GM23338 (cell line): ENCODE measurements at regions not wholly inside any gene's neighbourhood (a gene's known extent, or its start where the extent isn't known, plus 50 kb on each side); places are given as distances from the start of the nearest gene placed in this dataset.

ENCODE experiments used
- ATAC-seq: fragments of 200-7000 bp; cut with Tn5 transposase; 3 replicates; pipeline ENCODE4 v1.9.1; 2020
- DNase-seq: peaks from one replicate; pipeline ENCODE4 v3.0.0-alpha.2; 2015; ENCODE audit warnings: low spot score
- H2AFZ ChIP-seq: fragments of 200-600 bp; sonication (generic); 2 replicates; pipeline ENCODE4 v1.8.0; 2016; ENCODE audit warnings: antibody characterized with exemption, mild to moderate bottlenecking, moderate library complexity
- H3F3A ChIP-seq: fragments of 200-600 bp; sonication (generic); replicated peaks from 2 replicates; pipeline ENCODE4 v1.8.0; 2017; ENCODE audit warnings: antibody characterized with exemption, mixed run types, low read depth
- H3K27ac ChIP-seq: fragments of 200-600 bp; sonication (generic); 2 replicates; pipeline ENCODE4 v1.6.1; 2016; ENCODE audit warnings: low read depth
- H3K27me3 ChIP-seq: fragments of 200-600 bp; sonication (generic); 2 replicates; pipeline ENCODE4 v1.8.0; 2016; ENCODE audit warnings: mild to moderate bottlenecking, mixed run types, moderate library complexity; ENCODE audit not compliant: insufficient read depth
- H3K36me3 ChIP-seq: fragments of 200-600 bp; sonication (generic); 2 replicates; pipeline ENCODE4 v1.8.0; 2016; ENCODE audit warnings: mild to moderate bottlenecking; ENCODE audit not compliant: insufficient read depth
- H3K4me1 ChIP-seq: fragments of 200-600 bp; sonication (generic); 2 replicates; pipeline ENCODE4 v1.8.0; 2016; ENCODE audit warnings: mild to moderate bottlenecking, moderate library complexity; ENCODE audit not compliant: insufficient read depth
- H3K4me2 ChIP-seq: fragments of 200-600 bp; sonication (generic); 2 replicates; pipeline ENCODE4 v1.7.1; 2017; ENCODE audit warnings: mixed run types
- H3K4me3 ChIP-seq: fragments of 200-600 bp; sonication (generic); 2 replicates; pipeline ENCODE4 v1.6.1; 2016; ENCODE audit warnings: mixed run types
- H3K79me2 ChIP-seq: fragments of 200-600 bp; sonication (generic); replicated peaks from 2 replicates; pipeline ENCODE4 v1.8.0; 2017; ENCODE audit warnings: mild to moderate bottlenecking; ENCODE audit not compliant: insufficient read depth
- H3K9me2 ChIP-seq: fragments of 200-600 bp; sonication (generic); 2 replicates; pipeline ENCODE4 v1.8.0; 2017; ENCODE audit not compliant: insufficient read depth
- H4K20me1 ChIP-seq: fragments of 200-600 bp; sonication (generic); replicated peaks from 2 replicates; pipeline ENCODE4 v1.8.0; 2017; ENCODE audit warnings: mild to moderate bottlenecking; ENCODE audit not compliant: insufficient read depth
- H3K27ac Mint-ChIP-seq: 2 replicates; pipeline ENCODE4 v1.8.0; 2020; ENCODE audit warnings: inconsistent platforms, mild to moderate bottlenecking, moderate library complexity, mixed read lengths
- H3K27me3 Mint-ChIP-seq: 3 replicates; pipeline ENCODE4 v1.8.0; 2022; ENCODE audit warnings: low read depth, mild to moderate bottlenecking, moderate library complexity, mixed read lengths, inconsistent platforms; ENCODE audit not compliant: insufficient read depth, poor library complexity
- H3K36me3 Mint-ChIP-seq: 3 replicates; pipeline ENCODE4 v1.8.0; 2021; ENCODE audit warnings: low read depth, mild to moderate bottlenecking, inconsistent platforms, moderate library complexity, mixed read lengths
- H3K4me1 Mint-ChIP-seq: 3 replicates; pipeline ENCODE4 v1.8.0; 2020; ENCODE audit warnings: mild to moderate bottlenecking, inconsistent platforms, mixed read lengths
- H3K4me3 Mint-ChIP-seq: 3 replicates; pipeline ENCODE4 v1.8.0; 2021; ENCODE audit warnings: moderate library complexity, mild to moderate bottlenecking, inconsistent platforms, mixed read lengths
- H3K9me3 Mint-ChIP-seq: 3 replicates; pipeline ENCODE4 v1.8.0; 2020; ENCODE audit warnings: moderate library complexity, mild to moderate bottlenecking, inconsistent platforms, mixed read lengths
- CREB1 ChIP-seq: fragments of 250-450 bp; sonication (Bioruptor Pico); IDR thresholded peaks from 2 replicates; pipeline ENCODE4 v1.5.0; 2020; ENCODE audit warnings: low read depth, mild to moderate bottlenecking, moderate library complexity
- ETS1 ChIP-seq: IDR thresholded peaks from 2 replicates; pipeline ENCODE4 v1.6.1; 2016; ENCODE audit warnings: antibody characterized with exemption
- EZH2 ChIP-seq: fragments of 200-600 bp; sonication (generic); IDR thresholded peaks from one replicate; pipeline ENCODE4 v1.8.0; 2017; ENCODE audit warnings: antibody characterized with exemption, mild to moderate bottlenecking, low read depth; ENCODE audit not compliant: unreplicated experiment
- EZH2phosphoT487 ChIP-seq: fragments of 200-600 bp; sonication (generic); IDR thresholded peaks from one replicate; pipeline ENCODE4 v1.8.1; 2018; ENCODE audit warnings: antibody characterized with exemption; ENCODE audit not compliant: unreplicated experiment
- JUNB ChIP-seq: IDR thresholded peaks from one replicate; pipeline ENCODE4 v1.6.1; 2016; ENCODE audit warnings: antibody characterized with exemption; ENCODE audit not compliant: unreplicated experiment
- NANOG ChIP-seq: IDR thresholded peaks from 2 replicates; pipeline ENCODE4 v1.6.1; 2016; ENCODE audit warnings: antibody characterized with exemption, borderline replicate concordance
- POLR2AphosphoS5 ChIP-seq: IDR thresholded peaks from 2 replicates; pipeline ENCODE4 v1.6.1; 2016; ENCODE audit warnings: antibody characterized with exemption, low read depth
- REST ChIP-seq: IDR thresholded peaks from one replicate; pipeline ENCODE4 v1.6.1; 2018; ENCODE audit warnings: antibody characterized with exemption; ENCODE audit not compliant: unreplicated experiment
- STAT1 ChIP-seq: IDR thresholded peaks from one replicate; pipeline ENCODE4 v1.6.1; 2016; ENCODE audit warnings: antibody characterized with exemption; ENCODE audit not compliant: unreplicated experiment
- ZNF114 ChIP-seq: fragments of 250-450 bp; sonication (Bioruptor Pico); IDR thresholded peaks from 2 replicates; pipeline ENCODE4 v1.5.0; 2020; ENCODE audit warnings: mild to moderate bottlenecking, moderate library complexity
- ZNF331 ChIP-seq: fragments of 250-450 bp; sonication (Bioruptor Pico); IDR thresholded peaks from 2 replicates; pipeline ENCODE4 v1.5.0; 2020; ENCODE audit warnings: low read depth, mild to moderate bottlenecking, moderate library complexity
- ZNF462 ChIP-seq: fragments of 250-450 bp; sonication (Bioruptor Pico); IDR thresholded peaks from 2 replicates; pipeline ENCODE4 v1.5.0; 2020; ENCODE audit warnings: mild to moderate bottlenecking, moderate library complexity

GRCh38 chrX:69038816-69039215 lies 126.4 kb downstream of the PJA1 start:
- Mint-ChIP-seq H3K9me3 (no peaks in the 10 kb centered on the region), H3K27ac (no peak overlapping the region), H3K4me3 (no peak overlapping the region), H3K4me1 (peaks cover 8% of the 10 kb centered on the region), H3K36me3 (no peaks in the 10 kb centered on the region), H3K27me3 (peaks cover 4% of the 10 kb centered on the region)
- no peaks in the 10 kb centered on the region for H4K20me1 ChIP-seq
- H3K4me3 ChIP-seq, result no peak overlapping the region
- ATAC-seq (no peak), DNase-seq (no peak)
- H3K27ac ChIP-seq, result no peak overlapping the region
- H3K4me1 ChIP-seq, result no peaks in the 10 kb centered on the region
- no peaks in the 10 kb centered on the region for H3K27me3 ChIP-seq
- H3K36me3 ChIP-seq, result no peaks in the 10 kb centered on the region
- no peaks in the 10 kb centered on the region for H3K79me2 ChIP-seq
- H3F3A ChIP-seq, result no peaks in the 10 kb centered on the region
- H3K4me2 ChIP-seq, result no peak overlapping the region
- no peaks in the 10 kb centered on the region for H3K9me2 ChIP-seq
- TF ChIP-seq EZH2phosphoT487 (no peak), STAT1 (no peak), EZH2 (no peak)
- no peak overlapping the region for H2AFZ ChIP-seq

GRCh38 chrX:69038188-69038587 lies 127.1 kb downstream of the PJA1 start:
- no peaks in the 10 kb centered on the region for H3K79me2 ChIP-seq
- Mint-ChIP-seq H3K27me3 (peaks cover 4% of the 10 kb centered on the region), H3K4me3 (no peak overlapping the region), H3K9me3 (no peaks in the 10 kb centered on the region), H3K27ac (no peak overlapping the region), H3K36me3 (no peaks in the 10 kb centered on the region), H3K4me1 (peaks cover 8% of the 10 kb centered on the region)
- no peaks in the 10 kb centered on the region for H4K20me1 ChIP-seq
- ATAC-seq (no peak), DNase-seq (no peak)
- H3K27me3 ChIP-seq, result no peaks in the 10 kb centered on the region
- no peak overlapping the region for H3K27ac ChIP-seq
- no peaks in the 10 kb centered on the region for H3F3A ChIP-seq
- H2AFZ ChIP-seq, result no peak overlapping the region
- no peak overlapping the region for H3K4me2 ChIP-seq
- H3K4me3 ChIP-seq, result no peak overlapping the region
- no peaks in the 10 kb centered on the region for H3K4me1 ChIP-seq
- H3K36me3 ChIP-seq, result no peaks in the 10 kb centered on the region
- no peaks in the 10 kb centered on the region for H3K9me2 ChIP-seq
- TF ChIP-seq STAT1 (no peak), EZH2phosphoT487 (no peak), NANOG (no peak), EZH2 (no peak), ZNF114 (CRISPR knock-in tag) (no peak), ZNF331 (CRISPR knock-in tag) (no peak), POLR2AphosphoS5 (no peak), REST (no peak), ZNF462 (CRISPR knock-in tag) (no peak), JUNB (no peak), CREB1 (CRISPR knock-in tag) (no peak), ETS1 (no peak)
